BJ (cell line): ENCODE measurements at regions not wholly inside any gene's neighbourhood (a gene's known extent, or its start where the extent isn't known, plus 50 kb on each side); places are given as distances from the start of the nearest gene placed in this dataset.
"Not testable (repeated sequence)": the region's sequence is repeated elsewhere in the genome, so short reads cannot be mapped to it uniquely, and the experiment has no call there.

Experiments
- CTCF ChIA-PET: fragments of 350-600 bp; formaldehyde crosslinking; extraction: SDS; loops from one replicate; lab custom pipeline; 2021; ENCODE audit warnings: antibody characterized with exemption, inconsistent platforms; lab: Yijun Ruan, JAX
- POLR2A ChIA-PET: fragments of 300-600 bp; sonication (Branson Sonifier 250); formaldehyde crosslinking; extraction: SDS; loops from one replicate; lab custom pipeline; 2021; ENCODE audit warnings: antibody characterized with exemption; lab: Charles Lee
- DNase-seq: peaks from one replicate; pipeline ENCODE4 v3.0.0-alpha.2; 2011; ENCODE audit warnings: low read depth
- H3K27me3 ChIP-seq: 2 replicates; pipeline ENCODE4 v1.6.0; 2011; ENCODE audit warnings: low read length; ENCODE audit not compliant: control insufficient read depth, insufficient read depth
- H3K36me3 ChIP-seq: 2 replicates; pipeline ENCODE4 v1.5.1; 2011; ENCODE audit warnings: low read length; ENCODE audit not compliant: control insufficient read depth, insufficient read depth
- H3K4me3 ChIP-seq: 2 replicates; pipeline ENCODE4 v1.5.1; 2011; ENCODE audit warnings: low read depth, mild to moderate bottlenecking, control low read depth, low read length
- CTCF ChIP-seq: IDR thresholded peaks from 2 replicates; pipeline ENCODE4 v1.5.1; 2011; ENCODE audit warnings: low read depth, mild to moderate bottlenecking, control low read depth, inconsistent platforms, low read length, moderate library complexity; ENCODE audit not compliant: insufficient read depth

- H3K27me3 ChIP-seq, result no peaks in the 10 kb centered on the region
- H3K4me3 ChIP-seq, result no peak overlapping the region
- no peak for DNase-seq
- CTCF ChIA-PET, result no interaction called here
- no peaks in the 10 kb centered on the region for H3K36me3 ChIP-seq
- POLR2A ChIA-PET, result no interaction called here
- TF ChIP-seq CTCF, result no peak
Observed at GRCh38 chr2:16349811-16350210, 315.8 kb downstream of the CYRIA start.

GRCh38 chr2:16348821-16349515 lies 316.7 kb downstream of the CYRIA start:
- DNase-seq, result no peak
- Histone ChIP-seq H3K4me3 (no peak overlapping the region), H3K36me3 (no peaks in the 10 kb centered on the region), H3K27me3 (no peaks in the 10 kb centered on the region)
- ChIA-PET POLR2A (no interaction called here), CTCF (no interaction called here)
- no peak for TF ChIP-seq CTCF

GRCh38 chr2:16346671-16347070 lies 319.0 kb downstream of the CYRIA start:
- TF ChIP-seq CTCF, result no peak
- POLR2A ChIA-PET, result no interaction called here
- H3K4me3 ChIP-seq, result no peak overlapping the region
- CTCF ChIA-PET, result no interaction called here
- no peaks in the 10 kb centered on the region for H3K36me3 ChIP-seq
- DNase-seq, result no peak
- H3K27me3 ChIP-seq, result no peaks in the 10 kb centered on the region

- DNase-seq, H3K4me3 ChIP-seq, POLR2A ChIA-PET, H3K27me3 ChIP-seq, H3K36me3 ChIP-seq: not testable (repeated sequence)
- CTCF ChIA-PET, result interaction anchor here (0.8 to 0.9 kb wide), 2 partner anchors 20 to 28 kb away, joined by 3 read pairs; no protein-coding TSS in a partner anchor
Observed at GRCh38 chr2:16345231-16345630, 320.4 kb downstream of the CYRIA start.

- Histone ChIP-seq H3K36me3 (no peaks in the 10 kb centered on the region), H3K4me3 (no peak overlapping the region), H3K27me3 (no peaks in the 10 kb centered on the region)
- POLR2A ChIA-PET, result no interaction called here
- DNase-seq, result no peak
- CTCF ChIA-PET, result interaction anchor here (1.3 kb wide), 1 partner anchor 14 kb away, joined by 3 read pairs; no protein-coding TSS in a partner anchor
- no peak for TF ChIP-seq CTCF
Observed at GRCh38 chr2:16339206-16339605, 326.4 kb downstream of the CYRIA start.

GRCh38 chr2:16338026-16338425 lies 327.6 kb downstream of the CYRIA start:
- ChIA-PET POLR2A (no interaction called here), CTCF (no interaction called here)
- TF ChIP-seq CTCF, result no peak
- no peak for DNase-seq
- no peaks in the 10 kb centered on the region for H3K36me3 ChIP-seq
- H3K4me3 ChIP-seq, result no peak overlapping the region
- H3K27me3 ChIP-seq, result no peaks in the 10 kb centered on the region
